ENCODE measurements at regions not wholly inside any gene's neighbourhood (a gene's known extent, or its start where the extent isn't known, plus 50 kb on each side); places are given as distances from the start of the nearest gene placed in this dataset.

GRCh38 chr10:71060476-71061426 is 151.6 kb upstream of the UNC5B start:
- no peak for TF ChIP-seq POLR2A (IDR thresholded peaks at IDR 0.05)
- TF ChIP-seq, protein P1, sequence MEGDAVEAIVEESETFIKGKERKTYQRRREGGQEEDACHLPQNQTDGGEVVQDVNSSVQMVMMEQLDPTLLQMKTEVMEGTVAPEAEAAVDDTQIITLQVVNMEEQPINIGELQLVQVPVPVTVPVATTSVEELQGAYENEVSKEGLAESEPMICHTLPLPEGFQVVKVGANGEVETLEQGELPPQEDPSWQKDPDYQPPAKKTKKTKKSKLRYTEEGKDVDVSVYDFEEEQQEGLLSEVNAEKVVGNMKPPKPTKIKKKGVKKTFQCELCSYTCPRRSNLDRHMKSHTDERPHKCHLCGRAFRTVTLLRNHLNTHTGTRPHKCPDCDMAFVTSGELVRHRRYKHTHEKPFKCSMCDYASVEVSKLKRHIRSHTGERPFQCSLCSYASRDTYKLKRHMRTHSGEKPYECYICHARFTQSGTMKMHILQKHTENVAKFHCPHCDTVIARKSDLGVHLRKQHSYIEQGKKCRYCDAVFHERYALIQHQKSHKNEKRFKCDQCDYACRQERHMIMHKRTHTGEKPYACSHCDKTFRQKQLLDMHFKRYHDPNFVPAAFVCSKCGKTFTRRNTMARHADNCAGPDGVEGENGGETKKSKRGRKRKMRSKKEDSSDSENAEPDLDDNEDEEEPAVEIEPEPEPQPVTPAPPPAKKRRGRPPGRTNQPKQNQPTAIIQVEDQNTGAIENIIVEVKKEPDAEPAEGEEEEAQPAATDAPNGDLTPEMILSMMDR (IDR thresholded peaks at IDR 0.05), result no peak

All from right lobe of liver (tissue), 4 donors.